Smooth muscle cell (in vitro differentiated cells): ENCODE measurements at regions not wholly inside any gene's neighbourhood (a gene's known extent, or its start where the extent isn't known, plus 50 kb on each side); places are given as distances from the start of the nearest gene placed in this dataset.

Experiments
- DNase-seq: peaks from one replicate; lab custom pipeline; 2025; ENCODE audit not compliant: unreplicated experiment; lab: John Stamatoyannopoulos, UW
- H2AFZ ChIP-seq: fragments of 200-600 bp; sonication (generic); 2 replicates; pipeline ENCODE4 v1.6.0; 2016; ENCODE audit warnings: antibody characterized with exemption, low read depth, mild to moderate bottlenecking
- H3F3A ChIP-seq: fragments of 200-600 bp; sonication (generic); 2 replicates; pipeline ENCODE4 v1.6.0; 2017; ENCODE audit warnings: antibody characterized with exemption, low read depth
- H3K27ac ChIP-seq: fragments of 200-600 bp; sonication (generic); 2 replicates; pipeline ENCODE4 v1.5.1; 2016; ENCODE audit warnings: low read depth, mild to moderate bottlenecking
- H3K27me3 ChIP-seq: fragments of 200-600 bp; sonication (generic); 2 replicates; pipeline ENCODE4 v1.6.1; 2016; ENCODE audit warnings: low read depth, mild to moderate bottlenecking
- H3K36me3 ChIP-seq: fragments of 200-600 bp; sonication (generic); 2 replicates; pipeline ENCODE4 v1.5.1; 2016; ENCODE audit warnings: low read depth
- H3K4me1 ChIP-seq: fragments of 200-600 bp; sonication (generic); 2 replicates; pipeline ENCODE4 v1.5.1; 2016; ENCODE audit warnings: low read depth
- H3K4me2 ChIP-seq: fragments of 200-600 bp; sonication (generic); 2 replicates; pipeline ENCODE4 v1.6.0; 2016; ENCODE audit warnings: mild to moderate bottlenecking
- H3K4me3 ChIP-seq: fragments of 200-600 bp; sonication (generic); 2 replicates; pipeline ENCODE4 v1.5.1; 2016; ENCODE audit warnings: mild to moderate bottlenecking
- H3K79me2 ChIP-seq: fragments of 200-600 bp; sonication (generic); 2 replicates; pipeline ENCODE4 v1.6.0; 2016; ENCODE audit warnings: low read depth, mild to moderate bottlenecking
- H3K9ac ChIP-seq: fragments of 200-600 bp; sonication (generic); 2 replicates; pipeline ENCODE4 v1.6.0; 2016; ENCODE audit warnings: low read depth
- H3K9me3 ChIP-seq: fragments of 200-600 bp; sonication (generic); replicated peaks from 2 replicates; pipeline ENCODE4 v1.5.1; 2016; ENCODE audit warnings: low read depth
- H4K20me1 ChIP-seq: fragments of 200-600 bp; sonication (generic); 2 replicates; pipeline ENCODE4 v1.6.0; 2016; ENCODE audit warnings: low read depth
- CTCF ChIP-seq: fragments of 200-600 bp; sonication (generic); IDR thresholded peaks from 2 replicates; pipeline ENCODE4 v1.5.1; 2017; ENCODE audit warnings: borderline replicate concordance, mild to moderate bottlenecking, antibody characterized with exemption; ENCODE audit not compliant: insufficient read depth, poor library complexity, severe bottlenecking
- WGBS: methylation state at CpG from one replicate; pipeline ENCODE4 v1.1.7; 2016; ENCODE audit warnings: low lambda C conversion rate; 5-methylcytosine and 5-hydroxymethylcytosine counted together

- Histone ChIP-seq H3K36me3 (no peaks in the 10 kb centered on the region), H3K4me2 (no peak overlapping the region), H3K9me3 (no peaks in the 10 kb centered on the region), H2AFZ (no peak overlapping the region), H3K27me3 (no peaks in the 10 kb centered on the region), H3K4me1 (no peaks in the 10 kb centered on the region), H3F3A (no peaks in the 10 kb centered on the region), H3K9ac (no peak overlapping the region), H4K20me1 (no peaks in the 10 kb centered on the region), H3K27ac (no peak overlapping the region), H3K4me3 (no peak overlapping the region), H3K79me2 (no peaks in the 10 kb centered on the region)
- DNase-seq = no peak
- WGBS = 38% methylated on average over 3 of the region's 3 CpGs
- no peak for TF ChIP-seq CTCF
Observed at GRCh38 chr2:79453918-79454317, 58.9 kb upstream of the CTNNA2 start.

- Histone ChIP-seq H3K9ac (no peak overlapping the region), H3K27me3 (no peaks in the 10 kb centered on the region), H3K4me1 (no peaks in the 10 kb centered on the region), H3K9me3 (no peaks in the 10 kb centered on the region), H3K27ac (no peak overlapping the region), H2AFZ (no peak overlapping the region), H3K36me3 (no peaks in the 10 kb centered on the region), H3K4me2 (no peak overlapping the region), H3K79me2 (no peaks in the 10 kb centered on the region), H3K4me3 (no peak overlapping the region), H3F3A (no peaks in the 10 kb centered on the region), H4K20me1 (no peaks in the 10 kb centered on the region)
- no peak for DNase-seq
- no peak for TF ChIP-seq CTCF
- 85% methylated on average over 1 of the region's 1 CpG for WGBS
Observed at GRCh38 chr2:79452651-79453050, 60.2 kb upstream of the CTNNA2 start.

GRCh38 chr2:79447463-79447862, 65.4 kb upstream of the CTNNA2 start:
- no peak overlapping the region for H3K4me3 ChIP-seq
- H3K27me3 ChIP-seq = no peaks in the 10 kb centered on the region
- no peak overlapping the region for H3K27ac ChIP-seq
- no peaks in the 10 kb centered on the region for H3F3A ChIP-seq
- H3K4me2 ChIP-seq = no peak overlapping the region
- H3K9me3 ChIP-seq = no peaks in the 10 kb centered on the region
- no peaks in the 10 kb centered on the region for H3K79me2 ChIP-seq
- no peaks in the 10 kb centered on the region for H3K36me3 ChIP-seq
- no peaks in the 10 kb centered on the region for H3K4me1 ChIP-seq
- TF ChIP-seq CTCF = no peak
- no peak overlapping the region for H2AFZ ChIP-seq
- no peak overlapping the region for H3K9ac ChIP-seq
- DNase-seq = no peak
- H4K20me1 ChIP-seq = no peaks in the 10 kb centered on the region

- no peaks in the 10 kb centered on the region for H3F3A ChIP-seq
- H3K4me3 ChIP-seq = no peak overlapping the region
- TF ChIP-seq CTCF = no peak
- H4K20me1 ChIP-seq = no peaks in the 10 kb centered on the region
- no peaks in the 10 kb centered on the region for H3K36me3 ChIP-seq
- no peak for DNase-seq
- H2AFZ ChIP-seq = no peak overlapping the region
- H3K27me3 ChIP-seq = no peaks in the 10 kb centered on the region
- H3K27ac ChIP-seq = no peak overlapping the region
- no peak overlapping the region for H3K4me2 ChIP-seq
- no peaks in the 10 kb centered on the region for H3K9me3 ChIP-seq
- WGBS = 81% methylated on average over 2 of the region's 2 CpGs
- no peak overlapping the region for H3K9ac ChIP-seq
- no peaks in the 10 kb centered on the region for H3K79me2 ChIP-seq
- no peaks in the 10 kb centered on the region for H3K4me1 ChIP-seq
Observed at GRCh38 chr2:79446313-79446712, 66.5 kb upstream of the CTNNA2 start.
